CD14-positive monocyte (primary cell): ENCODE measurements at regions not wholly inside any gene's neighbourhood (a gene's known extent, or its start where the extent isn't known, plus 50 kb on each side); places are given as distances from the start of the nearest gene placed in this dataset.

ENCODE experiments used
- DNase-seq, 3 donors: peaks; one replicate each; pipeline ENCODE4 v3.0.0-alpha.2; 2011 to 2022
- H2AFZ ChIP-seq: 2 replicates; pipeline ENCODE4 v1.6.0; 2012; ENCODE audit warnings: mild to moderate bottlenecking, low read depth, low read length, inconsistent platforms; ENCODE audit not compliant: insufficient read depth, poor library complexity, severe bottlenecking
- H3K27ac ChIP-seq, 2 donors: 1 replicate in 1 of 2; 2 replicates in 1 of 2; pipeline ENCODE4 v1.5.1; 2012 to 2013; ENCODE audit warnings: low read length in 2 of 2, control low read depth in 1 of 2, inconsistent platforms in 1 of 2, low read depth in 1 of 2, mild to moderate bottlenecking in 1 of 2
- H3K27me3 ChIP-seq, 2 donors: one replicate each; pipeline versions ENCODE4 v1.6.0 to v1.6.1; 2011 to 2013; ENCODE audit warnings: low read length in 2 of 2; ENCODE audit not compliant: control insufficient read depth in 2 of 2, insufficient read depth in 2 of 2
- H3K36me3 ChIP-seq, 2 donors: replicated peaks in 1 of 2; 1 replicate in 1 of 2; 2 replicates in 1 of 2; pipeline versions ENCODE4 v1.5.1 to v1.6.1; 2012 to 2013; ENCODE audit warnings: low read length in 2 of 2, control low read depth in 1 of 2, inconsistent platforms in 1 of 2, mild to moderate bottlenecking in 1 of 2; ENCODE audit not compliant: insufficient read depth in 2 of 2, control insufficient read depth in 1 of 2
- H3K4me1 ChIP-seq, 2 donors: 1 replicate in 1 of 2; 2 replicates in 1 of 2; pipeline versions ENCODE4 v1.5.1 to v1.6.1; 2012 to 2013; ENCODE audit warnings: low read length in 2 of 2, control low read depth in 1 of 2, inconsistent platforms in 1 of 2, mild to moderate bottlenecking in 1 of 2, moderate library complexity in 1 of 2; ENCODE audit not compliant: insufficient read depth in 2 of 2, control insufficient read depth in 1 of 2
- H3K4me2 ChIP-seq: replicated peaks from 2 replicates; pipeline ENCODE3; 2012; ENCODE audit warnings: low read length, moderate library complexity, mild to moderate bottlenecking; ENCODE audit not compliant: poor library complexity, severe bottlenecking; ENCODE audit errors: extremely low read depth
- H3K4me3 ChIP-seq, 3 experiments: fragments of 200-600 bp in 1 of 3; sonication (generic) in 1 of 3; replicated peaks in 1 of 3; 1 replicate in 2 of 3; 2 replicates in 1 of 3; pipeline ENCODE4 v1.5.1; 2011 to 2013; ENCODE audit warnings: low read length in 3 of 3, mild to moderate bottlenecking in 3 of 3, control low read depth in 2 of 3, low read depth in 2 of 3, inconsistent platforms in 1 of 3, moderate library complexity in 1 of 3
- H3K79me2 ChIP-seq: 2 replicates; pipeline ENCODE4 v1.6.0; 2012; ENCODE audit warnings: mild to moderate bottlenecking, control low read depth, inconsistent platforms, low read length, moderate library complexity; ENCODE audit not compliant: insufficient read depth
- H3K9ac ChIP-seq: 2 replicates; pipeline ENCODE4 v1.6.0; 2017; ENCODE audit warnings: low read length, mild to moderate bottlenecking; ENCODE audit not compliant: insufficient read depth, poor library complexity, severe bottlenecking
- H3K9me3 ChIP-seq, 2 donors: replicated peaks in 1 of 2; 1 replicate in 1 of 2; 2 replicates in 1 of 2; pipeline versions ENCODE4 v1.5.1 to v1.6.1; 2012 to 2013; ENCODE audit warnings: low read length in 2 of 2, control low read depth in 1 of 2; ENCODE audit not compliant: control insufficient read depth in 1 of 2, insufficient read depth in 1 of 2
- H4K20me1 ChIP-seq: 2 replicates; pipeline ENCODE4 v1.6.0; 2012; ENCODE audit warnings: mild to moderate bottlenecking, low read length, control low read depth, moderate library complexity; ENCODE audit not compliant: insufficient read depth
- H3K27ac Mint-ChIP-seq, 7 donors: one replicate each; pipeline ENCODE4 v1.8.0; 2020; ENCODE audit warnings: mild to moderate bottlenecking in 7 of 7, mixed read lengths in 7 of 7, moderate library complexity in 6 of 7, inconsistent platforms in 2 of 7
- H3K27me3 Mint-ChIP-seq, 3 donors: one replicate each; pipeline ENCODE4 v1.8.0; 2021 to 2022; ENCODE audit warnings: low read depth in 3 of 3, mild to moderate bottlenecking in 3 of 3, mixed read lengths in 3 of 3, moderate library complexity in 3 of 3, inconsistent platforms in 1 of 3
- H3K36me3 Mint-ChIP-seq, 2 donors: one replicate each; pipeline ENCODE4 v1.8.0; 2020; ENCODE audit warnings: mixed read lengths in 2 of 2, inconsistent platforms in 1 of 2, mild to moderate bottlenecking in 1 of 2
- H3K4me1 Mint-ChIP-seq: one replicate; pipeline ENCODE4 v1.8.0; 2020; ENCODE audit warnings: mild to moderate bottlenecking, mixed read lengths
- H3K4me3 Mint-ChIP-seq, 2 donors: one replicate each; pipeline ENCODE4 v1.8.0; 2020; ENCODE audit warnings: mild to moderate bottlenecking in 2 of 2, mixed read lengths in 2 of 2, moderate library complexity in 1 of 2
- H3K9me3 Mint-ChIP-seq, 7 donors: one replicate each; pipeline ENCODE4 v1.8.0; 2020 to 2022; ENCODE audit warnings: mixed read lengths in 7 of 7, mild to moderate bottlenecking in 6 of 7, moderate library complexity in 6 of 7, inconsistent platforms in 2 of 7
- CTCF ChIP-seq: fragments of 200-600 bp; IDR thresholded peaks from one replicate; pipeline ENCODE4 v1.8.0; 2022; ENCODE audit warnings: antibody characterized with exemption, mild to moderate bottlenecking
- WGBS: methylation state at CpG from one replicate; pipeline ENCODE4 v1.1.5; 2013; ENCODE audit warnings: missing lambda C conversion rate; ENCODE audit not compliant: insufficient coverage; 5-methylcytosine and 5-hydroxymethylcytosine counted together
- intact Hi-C, 2 donors: fragments of 100-400 bp; cut with micrococcal nuclease; formaldehyde crosslinking; loops; one replicate each; pipeline versions ENCODE4 v1.15.0 to v1.15.1; 2023

- H3K27me3 Mint-ChIP-seq = peaks cover 0 to 1% (median 0%) of the 10 kb centered on the region in 3 donors
- Histone ChIP-seq H3K4me3 (no peak overlapping the region), H3K4me1 (no peaks in the 10 kb centered on the region), H3K79me2 (no peaks in the 10 kb centered on the region), H3K4me2 (no peak overlapping the region), H3K27me3 (no peaks in the 10 kb centered on the region), H4K20me1 (no peaks in the 10 kb centered on the region), H3K36me3 (no peaks in the 10 kb centered on the region), H3K9ac (no peak overlapping the region), H2AFZ (no peak overlapping the region), H3K27ac (no peak overlapping the region), H3K9me3 (no peaks in the 10 kb centered on the region)
- 94% methylated on average over 2 of the region's 4 CpGs for WGBS
- H3K36me3 Mint-ChIP-seq = no peaks in the 10 kb centered on the region
- no peak overlapping the region for H3K4me3 Mint-ChIP-seq
- TF ChIP-seq CTCF = no peak
- peaks cover 1 to 8% (median 4%) of the 10 kb centered on the region in 7 donors for H3K9me3 Mint-ChIP-seq
- H3K27ac Mint-ChIP-seq = no peak overlapping the region
- intact Hi-C loops = no loop called here
- no peak for DNase-seq
- no peaks in the 10 kb centered on the region for H3K4me1 Mint-ChIP-seq
Observed at GRCh38 chr6:141354191-141354955, 778.4 kb upstream of the GJE1 start.

- H3K9me3 ChIP-seq = no peaks in the 10 kb centered on the region
- intact Hi-C loops = no loop called here
- H3K36me3 ChIP-seq = no peaks in the 10 kb centered on the region
- no peaks in the 10 kb centered on the region for H3K4me1 ChIP-seq
- H3K4me2 ChIP-seq = no peak overlapping the region
- Mint-ChIP-seq H3K27me3 (peaks cover 0 to 1% (median 0%) of the 10 kb centered on the region in 3 donors), H3K9me3 (peaks cover 0 to 4% (median under 1%) of the 10 kb centered on the region in 7 donors), H3K4me1 (no peaks in the 10 kb centered on the region), H3K36me3 (no peaks in the 10 kb centered on the region), H3K4me3 (no peak overlapping the region), H3K27ac (no peak overlapping the region)
- H4K20me1 ChIP-seq = no peaks in the 10 kb centered on the region
- no peak overlapping the region for H3K27ac ChIP-seq
- no peak overlapping the region for H3K9ac ChIP-seq
- no peak for TF ChIP-seq CTCF
- no peak overlapping the region for H2AFZ ChIP-seq
- WGBS = no CpG with 5 or more reads among the region's 1 CpG
- no peaks in the 10 kb centered on the region for H3K79me2 ChIP-seq
- no peaks in the 10 kb centered on the region for H3K27me3 ChIP-seq
- H3K4me3 ChIP-seq = no peak overlapping the region
- no peak for DNase-seq
Observed at GRCh38 chr6:141351721-141352120, 781.0 kb upstream of the GJE1 start.
